WTC11 (cell line): ENCODE measurements at regions not wholly inside any gene's neighbourhood (a gene's known extent, or its start where the extent isn't known, plus 50 kb on each side); places are given as distances from the start of the nearest gene placed in this dataset.

Experiments
- CBFB ChIP-seq: sonication (generic); formaldehyde crosslinking; IDR thresholded peaks from 2 replicates; pipeline ENCODE4 v1.8.1; 2022; ENCODE audit warnings: mild to moderate bottlenecking, low read depth, missing genetic modification reagents
- CREB1 ChIP-seq: sonication (generic); formaldehyde crosslinking; IDR thresholded peaks from 2 replicates; pipeline ENCODE4 v1.8.0; 2023; ENCODE audit warnings: mild to moderate bottlenecking, missing genetic modification reagents
- E2F1 ChIP-seq: sonication (generic); formaldehyde crosslinking; IDR thresholded peaks from 2 replicates; pipeline ENCODE4 v1.8.0; 2022; ENCODE audit warnings: mild to moderate bottlenecking, missing genetic modification reagents
- FOXP4 ChIP-seq: sonication (generic); formaldehyde crosslinking; IDR thresholded peaks from 2 replicates; pipeline ENCODE4 v1.8.0; 2022; ENCODE audit warnings: mild to moderate bottlenecking, missing genetic modification reagents
- GABPB1 ChIP-seq: sonication (generic); formaldehyde crosslinking; IDR thresholded peaks from 2 replicates; pipeline ENCODE4 v1.8.1; 2023; ENCODE audit warnings: mild to moderate bottlenecking, missing genetic modification reagents
- JUN ChIP-seq: sonication (generic); formaldehyde crosslinking; IDR thresholded peaks from 2 replicates; pipeline ENCODE4 v1.8.0; 2023; ENCODE audit warnings: mild to moderate bottlenecking, missing genetic modification reagents
- MAX ChIP-seq: sonication (generic); formaldehyde crosslinking; IDR thresholded peaks from 2 replicates; pipeline ENCODE4 v1.8.0; 2022; ENCODE audit warnings: mild to moderate bottlenecking, missing genetic modification reagents
- NFYB ChIP-seq: sonication (generic); formaldehyde crosslinking; conservative IDR thresholded peaks from 2 replicates; pipeline ENCODE4 v1.8.0; 2022; ENCODE audit warnings: low read depth, missing genetic modification reagents
- SMAD3 ChIP-seq: sonication (generic); formaldehyde crosslinking; IDR thresholded peaks from 2 replicates; pipeline ENCODE4 v1.8.0; 2022; ENCODE audit warnings: missing genetic modification reagents, mild to moderate bottlenecking, borderline replicate concordance
- ZBTB21 ChIP-seq: sonication (generic); formaldehyde crosslinking; IDR thresholded peaks from 2 replicates; pipeline ENCODE4 v1.8.1; 2023; ENCODE audit warnings: mild to moderate bottlenecking, missing genetic modification reagents, borderline replicate concordance
- ZNF138 ChIP-seq: sonication (generic); formaldehyde crosslinking; conservative IDR thresholded peaks from 2 replicates; pipeline ENCODE4 v1.8.1; 2022; ENCODE audit warnings: mild to moderate bottlenecking, moderate library complexity, missing genetic modification reagents
- ZNF512 ChIP-seq: sonication (generic); formaldehyde crosslinking; IDR thresholded peaks from 2 replicates; pipeline ENCODE4 v1.8.1; 2022; ENCODE audit warnings: missing genetic modification reagents, borderline replicate concordance
- TF ChIP-seq, protein P1 (sequence below): fragments of 200-600 bp; IDR thresholded peaks from 2 replicates; pipeline ENCODE4 v1.8.0; 2022; ENCODE audit warnings: antibody characterized with exemption

GRCh38 chr2:81991282-81991681 lies 1686.7 kb upstream of the LRRTM1 start:
- TF ChIP-seq FOXP4 (CRISPR knock-in tag) = no peak
- TF ChIP-seq ZNF512 = no peak
- TF ChIP-seq, protein P1, sequence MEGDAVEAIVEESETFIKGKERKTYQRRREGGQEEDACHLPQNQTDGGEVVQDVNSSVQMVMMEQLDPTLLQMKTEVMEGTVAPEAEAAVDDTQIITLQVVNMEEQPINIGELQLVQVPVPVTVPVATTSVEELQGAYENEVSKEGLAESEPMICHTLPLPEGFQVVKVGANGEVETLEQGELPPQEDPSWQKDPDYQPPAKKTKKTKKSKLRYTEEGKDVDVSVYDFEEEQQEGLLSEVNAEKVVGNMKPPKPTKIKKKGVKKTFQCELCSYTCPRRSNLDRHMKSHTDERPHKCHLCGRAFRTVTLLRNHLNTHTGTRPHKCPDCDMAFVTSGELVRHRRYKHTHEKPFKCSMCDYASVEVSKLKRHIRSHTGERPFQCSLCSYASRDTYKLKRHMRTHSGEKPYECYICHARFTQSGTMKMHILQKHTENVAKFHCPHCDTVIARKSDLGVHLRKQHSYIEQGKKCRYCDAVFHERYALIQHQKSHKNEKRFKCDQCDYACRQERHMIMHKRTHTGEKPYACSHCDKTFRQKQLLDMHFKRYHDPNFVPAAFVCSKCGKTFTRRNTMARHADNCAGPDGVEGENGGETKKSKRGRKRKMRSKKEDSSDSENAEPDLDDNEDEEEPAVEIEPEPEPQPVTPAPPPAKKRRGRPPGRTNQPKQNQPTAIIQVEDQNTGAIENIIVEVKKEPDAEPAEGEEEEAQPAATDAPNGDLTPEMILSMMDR = no peak
- TF ChIP-seq NFYB = no peak
- TF ChIP-seq MAX (CRISPR knock-in tag) = no peak
- no peak for TF ChIP-seq CBFB (CRISPR knock-in tag)
- TF ChIP-seq ZNF138 (CRISPR knock-in tag) = no peak
- TF ChIP-seq ZBTB21 = no peak
- no peak for TF ChIP-seq GABPB1
- no peak for TF ChIP-seq E2F1 (CRISPR knock-in tag)
- TF ChIP-seq SMAD3 (CRISPR knock-in tag) = no peak
- no peak for TF ChIP-seq CREB1 (CRISPR knock-in tag)
- no peak for TF ChIP-seq JUN
